Left ventricle myocardium inferior (tissue), 1 donor: ENCODE measurements at regions not wholly inside any gene's neighbourhood (a gene's known extent, or its start where the extent isn't known, plus 50 kb on each side); places are given as distances from the start of the nearest gene placed in this dataset.

ENCODE experiments used
- DNase-seq: peaks from one replicate; pipeline ENCODE4 v3.0.0-alpha.2; 2020
- H3K27ac ChIP-seq: fragments of 200-600 bp; replicated peaks from 2 replicates; pipeline ENCODE4 v1.8.0; 2021
- H3K27me3 ChIP-seq: fragments of 200-600 bp; 2 replicates; pipeline ENCODE4 v1.8.0; 2021; ENCODE audit warnings: low read depth
- H3K36me3 ChIP-seq: fragments of 200-600 bp; 2 replicates; pipeline ENCODE4 v1.8.0; 2021
- H3K4me1 ChIP-seq: fragments of 200-600 bp; 2 replicates; pipeline ENCODE4 v1.8.0; 2021
- H3K4me3 ChIP-seq: fragments of 200-600 bp; 2 replicates; pipeline ENCODE4 v1.8.0; 2021; ENCODE audit warnings: mild to moderate bottlenecking, moderate library complexity
- H3K9me3 ChIP-seq: fragments of 200-600 bp; replicated peaks from 2 replicates; pipeline ENCODE4 v1.8.0; 2021
- intact Hi-C: fragments of 100-400 bp; cut with micrococcal nuclease; formaldehyde crosslinking; loops from one replicate; pipeline ENCODE4 v1.11.0; 2022
- TF ChIP-seq, protein P1 (sequence below): fragments of 200-600 bp; IDR thresholded peaks from 2 replicates; pipeline ENCODE4 v1.8.0; 2021; ENCODE audit warnings: antibody characterized with exemption, mild to moderate bottlenecking, borderline replicate concordance
- donor health status: DM: no; HTN: yes; CAD: no; lungs with severe emphysema.

DNA sequence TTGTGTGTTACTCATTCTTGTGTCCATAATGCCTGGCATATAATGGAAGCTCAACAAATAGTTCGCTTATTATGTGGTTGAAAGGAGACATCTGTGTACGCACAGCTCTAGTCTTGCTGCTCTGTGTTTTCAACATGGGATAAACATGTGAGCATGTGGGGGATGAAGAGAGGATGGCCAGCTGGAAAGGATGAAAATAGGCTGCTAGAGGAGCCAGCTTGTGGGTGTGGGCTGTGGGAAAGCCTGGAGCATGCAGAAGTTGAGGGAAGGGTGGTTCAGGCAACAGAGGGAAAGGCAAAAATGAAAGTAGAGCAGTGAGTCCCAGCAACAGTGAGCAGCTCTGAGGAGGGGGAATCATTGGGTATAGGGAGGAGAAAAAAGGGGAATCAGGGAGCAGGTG is 324.6 kb upstream of the CDH11 start:
- TF ChIP-seq, protein P1, sequence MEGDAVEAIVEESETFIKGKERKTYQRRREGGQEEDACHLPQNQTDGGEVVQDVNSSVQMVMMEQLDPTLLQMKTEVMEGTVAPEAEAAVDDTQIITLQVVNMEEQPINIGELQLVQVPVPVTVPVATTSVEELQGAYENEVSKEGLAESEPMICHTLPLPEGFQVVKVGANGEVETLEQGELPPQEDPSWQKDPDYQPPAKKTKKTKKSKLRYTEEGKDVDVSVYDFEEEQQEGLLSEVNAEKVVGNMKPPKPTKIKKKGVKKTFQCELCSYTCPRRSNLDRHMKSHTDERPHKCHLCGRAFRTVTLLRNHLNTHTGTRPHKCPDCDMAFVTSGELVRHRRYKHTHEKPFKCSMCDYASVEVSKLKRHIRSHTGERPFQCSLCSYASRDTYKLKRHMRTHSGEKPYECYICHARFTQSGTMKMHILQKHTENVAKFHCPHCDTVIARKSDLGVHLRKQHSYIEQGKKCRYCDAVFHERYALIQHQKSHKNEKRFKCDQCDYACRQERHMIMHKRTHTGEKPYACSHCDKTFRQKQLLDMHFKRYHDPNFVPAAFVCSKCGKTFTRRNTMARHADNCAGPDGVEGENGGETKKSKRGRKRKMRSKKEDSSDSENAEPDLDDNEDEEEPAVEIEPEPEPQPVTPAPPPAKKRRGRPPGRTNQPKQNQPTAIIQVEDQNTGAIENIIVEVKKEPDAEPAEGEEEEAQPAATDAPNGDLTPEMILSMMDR = no peak
- intact Hi-C loops = no loop called here
- DNase-seq = no peak
- H3K4me1 ChIP-seq = no peaks in the 10 kb centered on the region
- H3K9me3 ChIP-seq = peaks cover 27% of the 10 kb centered on the region
- H3K27me3 ChIP-seq = peaks cover 8% of the 10 kb centered on the region
- no peak overlapping the region for H3K27ac ChIP-seq
- H3K36me3 ChIP-seq = no peaks in the 10 kb centered on the region
- no peak overlapping the region for H3K4me3 ChIP-seq

DNA sequence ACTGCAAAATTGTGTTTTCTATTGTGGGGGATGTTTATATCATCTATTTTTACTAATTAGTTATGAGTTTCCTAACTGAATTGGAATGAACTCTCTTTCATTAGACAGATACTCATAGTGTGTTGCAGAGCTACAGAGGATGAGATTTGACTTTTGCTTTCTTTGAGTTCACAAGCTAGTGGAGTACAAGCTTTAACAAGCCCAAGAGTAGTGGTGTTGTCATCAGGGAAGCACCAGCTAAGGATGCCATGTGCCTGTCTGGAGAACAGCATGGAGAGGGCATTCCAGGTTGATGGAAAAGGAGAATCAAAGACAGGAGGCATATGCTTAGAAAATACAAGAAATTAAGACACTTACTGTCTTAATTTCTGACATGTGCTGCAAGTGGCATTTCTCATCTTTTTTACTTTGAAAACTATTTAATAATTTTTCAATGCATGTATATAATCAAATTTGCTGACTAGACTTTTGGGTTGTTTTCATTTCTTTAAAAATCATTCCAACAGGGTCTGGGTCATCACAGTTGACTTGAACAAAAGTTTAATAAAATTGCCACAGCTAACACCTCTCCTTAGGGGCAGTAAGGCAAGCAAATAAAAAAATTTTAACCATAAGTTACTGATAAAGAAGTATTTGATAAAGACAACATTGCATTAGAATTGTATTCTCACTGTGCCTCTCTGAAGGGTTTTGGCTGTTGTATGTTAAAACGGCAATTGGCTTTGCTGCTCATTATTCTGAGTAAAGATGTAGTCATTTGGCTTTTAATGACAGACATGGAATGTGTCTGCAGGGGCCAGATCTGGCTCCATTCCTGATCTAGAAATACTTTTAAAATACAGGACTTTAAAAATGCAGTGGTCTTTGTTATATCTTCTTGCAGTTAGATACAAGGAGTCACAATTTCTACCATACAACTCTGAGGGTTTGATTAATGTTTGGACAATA is 323.7 kb upstream of the CDH11 start:
- DNase-seq = no peak
- TF ChIP-seq, protein P1 = no peak
- intact Hi-C loops = no loop called here

DNA sequence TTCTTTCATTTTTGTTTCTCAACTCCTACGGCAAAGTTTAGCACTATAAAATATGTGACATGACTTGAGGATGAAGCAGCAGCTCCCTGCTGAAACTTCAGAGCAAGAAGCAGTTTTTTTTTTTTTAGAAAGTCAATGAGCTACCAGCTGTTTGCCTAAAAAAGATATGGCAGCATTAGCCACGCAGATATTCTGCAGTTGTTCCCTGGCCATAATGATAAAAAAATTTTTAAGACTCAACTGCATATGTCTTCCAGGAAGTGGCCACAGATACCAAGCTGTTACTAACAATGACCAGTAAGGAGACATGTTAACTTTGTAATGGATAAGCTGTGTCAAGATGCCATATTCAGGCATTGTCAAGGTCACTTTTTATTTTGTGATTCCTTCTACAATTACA is 319.6 kb upstream of the CDH11 start:
- Histone ChIP-seq H3K27me3 (peaks cover 19% of the 10 kb centered on the region), H3K27ac (no peak overlapping the region)
- intact Hi-C loops = no loop called here

More for the DNA sequence above, 323.7 kb upstream of the CDH11 start:
- Histone ChIP-seq H3K4me3 (no peak overlapping the region), H3K27ac (no peak overlapping the region), H3K27me3 (peaks cover 12% of the 10 kb centered on the region), H3K9me3 (peaks cover 26% of the 10 kb centered on the region), H3K36me3 (no peaks in the 10 kb centered on the region), H3K4me1 (no peaks in the 10 kb centered on the region)

GRCh38 chr16:65429504-65430181 is 307.8 kb upstream of the CDH11 start:
- TF ChIP-seq, protein P1 = no peak
- H3K9me3 ChIP-seq = no peaks in the 10 kb centered on the region
- H3K4me3 ChIP-seq = no peak overlapping the region
- no peaks in the 10 kb centered on the region for H3K36me3 ChIP-seq
- H3K4me1 ChIP-seq = no peaks in the 10 kb centered on the region
- intact Hi-C loops = loop anchor here (10.0 kb wide), 1 partner anchor 55 kb away; no protein-coding TSS in a partner anchor
- DNase-seq = no peak
- no peak overlapping the region for H3K27ac ChIP-seq
- no peaks in the 10 kb centered on the region for H3K27me3 ChIP-seq

More for the DNA sequence above, 319.6 kb upstream of the CDH11 start:
- TF ChIP-seq, protein P1 = no peak
- DNase-seq = no peak
- no peaks in the 10 kb centered on the region for H3K9me3 ChIP-seq
- H3K4me3 ChIP-seq = no peak overlapping the region
- no peaks in the 10 kb centered on the region for H3K36me3 ChIP-seq
- no peaks in the 10 kb centered on the region for H3K4me1 ChIP-seq

DNA sequence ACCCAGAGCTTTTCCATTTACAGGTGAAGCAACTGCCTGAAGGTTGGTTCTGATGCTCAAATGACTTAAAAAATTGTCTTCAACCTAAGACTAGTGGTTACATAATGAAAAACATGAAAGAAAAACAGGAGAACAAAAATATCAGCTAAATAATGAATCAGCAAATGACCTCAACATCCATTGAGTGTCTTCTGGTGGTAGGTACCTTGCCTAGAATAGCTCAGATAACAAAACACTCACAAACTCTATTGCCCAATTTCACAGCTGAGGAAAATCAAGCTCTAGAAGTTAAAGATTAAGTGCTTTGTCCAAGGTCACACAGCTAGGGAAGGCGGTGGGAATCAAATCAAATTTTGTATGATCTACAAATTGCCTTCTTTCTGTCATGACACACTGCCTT is 304.6 kb upstream of the CDH11 start:
- no peak for DNase-seq
- TF ChIP-seq, protein P1 = no peak
- intact Hi-C loops = no loop called here

More for the DNA sequence above, 304.6 kb upstream of the CDH11 start:
- H3K27me3 ChIP-seq = no peaks in the 10 kb centered on the region
- no peaks in the 10 kb centered on the region for H3K36me3 ChIP-seq
- H3K27ac ChIP-seq = no peak overlapping the region
- H3K4me3 ChIP-seq = no peak overlapping the region
- no peaks in the 10 kb centered on the region for H3K9me3 ChIP-seq
- H3K4me1 ChIP-seq = no peaks in the 10 kb centered on the region
